ENCODE measurements at regions not wholly inside any gene's neighbourhood (a gene's known extent, or its start where the extent isn't known, plus 50 kb on each side); places are given as distances from the start of the nearest gene placed in this dataset.

DNA sequence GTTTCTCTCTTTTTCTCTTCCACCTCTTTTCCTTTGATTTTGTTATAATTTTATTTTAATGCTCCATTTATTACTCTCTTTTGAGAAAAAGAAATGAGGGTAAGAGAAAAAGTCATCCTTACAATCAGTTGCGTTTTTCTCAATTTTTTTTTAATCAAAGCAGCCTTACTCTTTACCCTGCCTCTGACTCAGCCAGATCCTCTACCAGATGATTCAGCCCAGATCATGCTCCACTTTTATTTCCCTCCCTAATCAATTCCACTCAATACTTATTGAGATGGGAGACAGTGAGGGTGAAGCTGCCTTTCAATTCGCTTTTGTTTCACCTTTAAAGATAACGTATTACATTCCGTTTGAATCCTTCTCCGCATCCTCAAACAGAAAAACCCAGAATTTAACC lies 337.9 kb downstream of the SATB2 start:
- no peaks in the 10 kb centered on the region for H3K4me1 ChIP-seq
- no peak for DNase-seq
- 96 to 97% methylated on average over 5 of the region's 5 CpGs for WGBS, 2 donors
- TF ChIP-seq POLR2AphosphoS5 (IDR thresholded peaks at IDR 0.05) (no peak), POLR2A (IDR thresholded peaks at IDR 0.05) (no peak), EP300 (IDR thresholded peaks at IDR 0.05) (no peak)
- TF ChIP-seq, protein P1, sequence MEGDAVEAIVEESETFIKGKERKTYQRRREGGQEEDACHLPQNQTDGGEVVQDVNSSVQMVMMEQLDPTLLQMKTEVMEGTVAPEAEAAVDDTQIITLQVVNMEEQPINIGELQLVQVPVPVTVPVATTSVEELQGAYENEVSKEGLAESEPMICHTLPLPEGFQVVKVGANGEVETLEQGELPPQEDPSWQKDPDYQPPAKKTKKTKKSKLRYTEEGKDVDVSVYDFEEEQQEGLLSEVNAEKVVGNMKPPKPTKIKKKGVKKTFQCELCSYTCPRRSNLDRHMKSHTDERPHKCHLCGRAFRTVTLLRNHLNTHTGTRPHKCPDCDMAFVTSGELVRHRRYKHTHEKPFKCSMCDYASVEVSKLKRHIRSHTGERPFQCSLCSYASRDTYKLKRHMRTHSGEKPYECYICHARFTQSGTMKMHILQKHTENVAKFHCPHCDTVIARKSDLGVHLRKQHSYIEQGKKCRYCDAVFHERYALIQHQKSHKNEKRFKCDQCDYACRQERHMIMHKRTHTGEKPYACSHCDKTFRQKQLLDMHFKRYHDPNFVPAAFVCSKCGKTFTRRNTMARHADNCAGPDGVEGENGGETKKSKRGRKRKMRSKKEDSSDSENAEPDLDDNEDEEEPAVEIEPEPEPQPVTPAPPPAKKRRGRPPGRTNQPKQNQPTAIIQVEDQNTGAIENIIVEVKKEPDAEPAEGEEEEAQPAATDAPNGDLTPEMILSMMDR (IDR thresholded peaks at IDR 0.05): no peak
- no peaks in the 10 kb centered on the region for H3K36me3 ChIP-seq
- no peak overlapping the region for H3K27ac ChIP-seq
- no peaks in the 10 kb centered on the region for H3K9me3 ChIP-seq
- H3K27me3 ChIP-seq: no peaks in the 10 kb centered on the region
- intact Hi-C loops (cut with DNase I): no loop called here
- no peak overlapping the region for H3K4me3 ChIP-seq

DNA sequence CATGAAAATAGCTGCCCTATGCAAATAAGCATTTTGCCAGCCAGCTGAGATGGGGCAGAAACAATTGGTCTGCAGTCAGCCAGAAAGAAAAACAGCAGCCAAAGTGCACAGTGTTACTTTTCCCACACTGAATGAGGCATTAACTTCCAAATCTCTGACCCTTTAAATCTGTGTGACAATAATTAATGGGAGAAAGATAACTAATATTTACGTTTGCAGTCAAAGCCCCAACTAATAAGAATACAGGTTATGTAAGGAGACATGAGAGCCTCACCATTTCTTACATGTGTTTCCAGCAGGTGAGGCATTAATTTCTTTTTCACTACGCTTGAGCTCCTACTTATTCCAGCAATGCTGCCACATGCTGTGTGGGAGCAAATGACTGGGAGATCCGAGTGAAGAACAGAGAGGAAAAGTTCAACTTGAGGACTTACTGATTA lies 339.0 kb downstream of the SATB2 start:
- intact Hi-C loops (cut with DNase I): no loop called here
- DNase-seq: no peak
- Histone ChIP-seq H3K36me3 (no peaks in the 10 kb centered on the region), H3K4me3 (no peak overlapping the region), H3K4me1 (no peaks in the 10 kb centered on the region), H3K9me3 (no peaks in the 10 kb centered on the region), H3K27me3 (no peaks in the 10 kb centered on the region), H3K27ac (no peak overlapping the region)
- TF ChIP-seq EP300 (IDR thresholded peaks at IDR 0.05) (no peak), POLR2AphosphoS5 (IDR thresholded peaks at IDR 0.05) (no peak), POLR2A (IDR thresholded peaks at IDR 0.05) (no peak)
- TF ChIP-seq, protein P1 (IDR thresholded peaks at IDR 0.05): no peak
- WGBS, 2 donors: 79 to 92% methylated on average over 3 of the region's 3 CpGs

DNA sequence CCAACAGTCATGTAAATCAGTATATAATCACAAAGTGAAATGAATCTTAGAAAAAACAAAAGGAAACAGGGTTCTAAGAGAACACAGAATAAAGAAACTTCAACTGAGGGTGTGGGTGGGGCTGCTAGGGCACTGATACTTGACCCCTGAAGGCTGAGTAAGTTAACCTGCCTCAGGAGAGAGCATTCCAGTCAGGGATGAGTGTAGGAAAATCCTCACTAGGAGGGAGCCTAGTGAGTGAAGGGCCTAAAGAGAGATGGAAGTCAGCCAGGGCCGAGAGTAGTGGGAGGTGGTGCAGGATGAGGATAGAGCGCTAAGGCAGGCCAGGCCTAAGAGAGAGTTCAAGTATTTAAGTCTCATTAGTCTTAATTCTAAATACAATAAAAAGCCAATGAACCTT lies 342.6 kb downstream of the SATB2 start:
- 92 to 95% methylated on average over 2 of the region's 2 CpGs for WGBS, 2 donors
- H3K27ac ChIP-seq: no peak overlapping the region

DNA sequence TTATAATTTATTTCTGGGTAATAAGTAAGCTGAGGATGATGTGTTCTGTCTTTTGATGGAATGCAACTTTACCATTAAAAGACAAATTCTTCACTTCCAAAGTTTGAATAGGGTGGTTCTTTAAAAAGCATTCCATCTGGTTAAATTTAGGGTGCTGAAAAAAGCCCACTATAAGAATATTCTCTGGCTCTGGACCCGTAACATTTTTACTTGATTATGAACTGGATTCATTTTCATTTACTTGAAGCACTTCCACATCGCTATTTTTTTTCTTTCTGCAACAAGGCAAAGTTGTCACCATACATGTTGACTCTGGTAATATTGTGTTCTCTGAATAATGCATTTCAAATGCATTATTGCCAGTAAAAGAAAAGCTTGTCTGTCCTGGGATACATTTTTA lies 344.6 kb downstream of the SATB2 start:
- 93 to 97% methylated on average over 2 of the region's 2 CpGs for WGBS, 2 donors
- intact Hi-C loops (cut with DNase I): no loop called here

More for the DNA sequence above, 342.6 kb downstream of the SATB2 start:
- Histone ChIP-seq H3K9me3 (no peaks in the 10 kb centered on the region), H3K4me3 (no peak overlapping the region), H3K4me1 (no peaks in the 10 kb centered on the region), H3K36me3 (no peaks in the 10 kb centered on the region), H3K27me3 (no peaks in the 10 kb centered on the region)
- no peak for DNase-seq
- TF ChIP-seq, protein P1 (IDR thresholded peaks at IDR 0.05): no peak
- TF ChIP-seq POLR2AphosphoS5 (IDR thresholded peaks at IDR 0.05) (no peak), EP300 (IDR thresholded peaks at IDR 0.05) (no peak), POLR2A (IDR thresholded peaks at IDR 0.05) (no peak)
- intact Hi-C loops (cut with DNase I): no loop called here

More for the DNA sequence above, 344.6 kb downstream of the SATB2 start:
- DNase-seq: no peak
- Histone ChIP-seq H3K4me1 (no peaks in the 10 kb centered on the region), H3K27ac (no peak overlapping the region), H3K4me3 (no peak overlapping the region), H3K9me3 (no peaks in the 10 kb centered on the region), H3K36me3 (no peaks in the 10 kb centered on the region), H3K27me3 (no peaks in the 10 kb centered on the region)
- TF ChIP-seq EP300 (IDR thresholded peaks at IDR 0.05) (no peak), POLR2AphosphoS5 (IDR thresholded peaks at IDR 0.05) (no peak), POLR2A (IDR thresholded peaks at IDR 0.05) (no peak)
- TF ChIP-seq, protein P1 (IDR thresholded peaks at IDR 0.05): no peak

Measured in sigmoid colon (tissue), 6 donors.